22Rv1 (cell line): ENCODE measurements at regions not wholly inside any gene's neighbourhood (a gene's known extent, or its start where the extent isn't known, plus 50 kb on each side); places are given as distances from the start of the nearest gene placed in this dataset.

Experiments used
- CTCF ChIP-seq: fragments of 450-650 bp; IDR thresholded peaks from 2 replicates; pipeline ENCODE4 v1.5.1; 2017; ENCODE audit warnings: mild to moderate bottlenecking
- ZFX ChIP-seq: fragments of 450-650 bp; IDR thresholded peaks from 2 replicates; pipeline ENCODE4 v1.6.1; 2017; ENCODE audit warnings: antibody characterized with exemption, borderline replicate concordance

- TF ChIP-seq CTCF (no peak), ZFX (no peak)
Measured at GRCh38 chr1:184185347-184185746, 133.8 kb downstream of the TSEN15 start.
